ENCODE measurements at regions not wholly inside any gene's neighbourhood (a gene's known extent, or its start where the extent isn't known, plus 50 kb on each side); places are given as distances from the start of the nearest gene placed in this dataset.
"Not testable (repeated sequence)": the region's sequence is repeated elsewhere in the genome, so short reads cannot be mapped to it uniquely, and the experiment has no call there.

DNA sequence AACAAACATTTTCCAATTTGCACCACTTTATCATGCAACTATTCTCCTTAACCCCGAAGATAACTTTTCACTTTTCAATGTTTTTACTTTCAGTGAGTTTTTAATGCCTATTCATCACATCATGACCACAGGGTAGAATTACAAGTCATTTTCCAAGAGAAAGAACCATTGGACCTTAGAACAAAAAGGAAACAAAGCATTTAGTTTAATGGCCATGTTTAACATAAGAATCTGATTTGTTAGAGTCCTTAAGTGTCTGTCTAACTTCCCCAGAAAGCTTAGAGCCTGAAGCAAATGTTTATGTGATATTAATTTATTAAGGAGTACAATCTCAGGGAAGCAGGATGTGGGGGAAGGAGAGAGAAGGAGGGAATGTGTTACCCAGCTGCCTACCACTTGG, 325.8 kb upstream of the RIOK2 start:
- TF ChIP-seq CTCF (IDR thresholded peaks at IDR 0.05; ENCODE audit: unreplicated experiment): no peak
- POLR2A ChIA-PET: no interaction called here
- CTCF ChIA-PET: no interaction called here
- Mint-ChIP-seq H3K27ac (ENCODE audit: low read depth, unreplicated experiment) (no peak overlapping the region), H3K36me3 (ENCODE audit: insufficient read depth, unreplicated experiment) (no peaks in the 10 kb centered on the region), H3K4me3 (ENCODE audit: unreplicated experiment) (no peak overlapping the region), H3K9me3 (ENCODE audit: unreplicated experiment) (no peaks in the 10 kb centered on the region), H3K4me1 (ENCODE audit: insufficient read depth, unreplicated experiment) (no peaks in the 10 kb centered on the region), H3K27me3 (ENCODE audit: insufficient read depth, unreplicated experiment) (no peaks in the 10 kb centered on the region)
- no peak for DNase-seq (ENCODE audit: unreplicated experiment)
- intact Hi-C loops (cut with micrococcal nuclease): no loop called here
- no TSS peak for BruUV-seq (replicated peaks)

- H3K27me3 Mint-ChIP-seq (ENCODE audit: insufficient read depth, unreplicated experiment); POLR2A ChIA-PET; intact Hi-C loops (cut with micrococcal nuclease); H3K4me1 Mint-ChIP-seq (ENCODE audit: insufficient read depth, unreplicated experiment); H3K9me3 Mint-ChIP-seq (ENCODE audit: unreplicated experiment); BruUV-seq (replicated peaks); H3K36me3 Mint-ChIP-seq (ENCODE audit: insufficient read depth, unreplicated experiment); H3K27ac Mint-ChIP-seq (ENCODE audit: low read depth, unreplicated experiment); CTCF ChIA-PET; H3K4me3 Mint-ChIP-seq (ENCODE audit: unreplicated experiment); DNase-seq (ENCODE audit: unreplicated experiment): not testable (repeated sequence)
Measured at GRCh38 chr5:97519565-97519964, 336.5 kb upstream of the RIOK2 start.

DNA sequence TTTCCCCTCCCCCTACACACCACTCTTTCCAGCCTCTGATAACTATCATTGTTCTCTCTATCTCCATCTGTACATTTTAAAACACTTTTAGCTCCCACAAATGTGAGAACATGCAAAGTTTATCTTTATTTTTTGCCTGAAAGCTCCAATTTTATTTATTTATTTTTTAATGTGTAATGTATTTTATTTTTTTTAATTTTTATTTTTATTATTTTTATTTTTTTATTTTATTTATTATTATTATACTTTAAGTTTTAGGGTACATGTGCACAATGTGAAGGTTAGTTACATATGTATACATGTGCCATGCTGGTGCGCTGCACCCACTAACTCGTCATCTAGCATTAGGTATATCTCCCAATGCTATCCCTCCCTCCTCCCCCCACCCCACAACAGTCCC, 340.3 kb upstream of the RIOK2 start:
- DNase-seq (ENCODE audit: unreplicated experiment); intact Hi-C loops (cut with micrococcal nuclease); H3K4me1 Mint-ChIP-seq (ENCODE audit: insufficient read depth, unreplicated experiment); H3K4me3 Mint-ChIP-seq (ENCODE audit: unreplicated experiment); BruUV-seq (replicated peaks); H3K27ac Mint-ChIP-seq (ENCODE audit: low read depth, unreplicated experiment); POLR2A ChIA-PET; H3K9me3 Mint-ChIP-seq (ENCODE audit: unreplicated experiment); H3K27me3 Mint-ChIP-seq (ENCODE audit: insufficient read depth, unreplicated experiment); H3K36me3 Mint-ChIP-seq (ENCODE audit: insufficient read depth, unreplicated experiment): not testable (repeated sequence)
- CTCF ChIA-PET: interaction anchor here (3.5 kb wide), 1 partner anchor 11 kb away, joined by 24 read pairs; no protein-coding TSS in a partner anchor

DNA sequence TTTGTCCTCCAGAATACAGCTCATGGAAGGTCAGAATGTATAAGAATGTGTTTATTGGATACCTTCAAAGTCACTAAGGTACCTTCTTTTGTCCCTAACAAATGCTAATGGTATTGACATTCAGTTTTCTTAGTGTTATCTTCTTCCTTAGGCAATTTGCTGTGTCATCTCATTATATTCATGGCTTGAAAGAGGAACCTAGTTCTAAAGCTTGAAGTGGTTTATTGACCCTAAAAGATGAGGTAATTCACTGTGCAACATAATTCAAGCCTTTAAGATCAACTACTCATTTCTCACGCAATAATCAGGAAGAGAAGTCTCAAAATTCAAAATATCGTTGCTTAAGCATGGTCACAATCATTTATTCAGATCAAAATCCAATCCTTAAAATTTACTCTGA, 342.7 kb upstream of the RIOK2 start:
- no peak overlapping the region for H3K27ac Mint-ChIP-seq (ENCODE audit: low read depth, unreplicated experiment)
- H3K27me3 Mint-ChIP-seq (ENCODE audit: insufficient read depth, unreplicated experiment): no peaks in the 10 kb centered on the region
- no peak for DNase-seq (ENCODE audit: unreplicated experiment)
- ChIA-PET POLR2A (interaction anchor here (0.5 to 1.2 kb wide), 2 partner anchors 35 to 71 kb away, joined by 3 to 4 read pairs; no protein-coding TSS in a partner anchor), CTCF (interaction anchor here (0.6 to 0.7 kb wide), 3 partner anchors 8 to 577 kb away, joined by 3 read pairs; no protein-coding TSS in a partner anchor)
- H3K4me1 Mint-ChIP-seq (ENCODE audit: insufficient read depth, unreplicated experiment): peaks cover 13% of the 10 kb centered on the region
- BruUV-seq (replicated peaks): no TSS peak
- TF ChIP-seq CTCF (IDR thresholded peaks at IDR 0.05; ENCODE audit: unreplicated experiment): no peak
- no peak overlapping the region for H3K4me3 Mint-ChIP-seq (ENCODE audit: unreplicated experiment)
- H3K36me3 Mint-ChIP-seq (ENCODE audit: insufficient read depth, unreplicated experiment): no peaks in the 10 kb centered on the region
- no peaks in the 10 kb centered on the region for H3K9me3 Mint-ChIP-seq (ENCODE audit: unreplicated experiment)
- intact Hi-C loops (cut with micrococcal nuclease): no loop called here

DNA sequence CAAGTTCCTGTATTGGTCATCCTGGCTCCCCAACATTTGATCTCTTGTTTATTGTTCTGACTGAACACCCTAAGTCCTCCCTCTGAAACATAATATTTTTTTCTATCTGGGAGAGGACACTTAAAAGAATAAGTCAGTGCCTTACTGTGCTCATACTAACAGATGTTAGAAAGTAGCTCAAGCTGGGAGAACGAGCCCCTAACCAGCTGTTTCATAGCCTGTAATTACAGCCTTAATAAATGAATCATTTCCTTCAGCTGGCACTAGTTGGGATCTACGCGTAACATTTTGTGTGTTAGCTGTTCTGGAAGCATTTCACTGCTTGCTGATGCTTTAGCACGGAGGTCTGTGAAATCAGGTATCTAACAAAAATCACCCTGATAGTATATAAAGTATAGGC, 345.9 kb upstream of the RIOK2 start:
- Mint-ChIP-seq H3K4me3 (ENCODE audit: unreplicated experiment) (no peak overlapping the region), H3K27me3 (ENCODE audit: insufficient read depth, unreplicated experiment) (no peaks in the 10 kb centered on the region), H3K27ac (ENCODE audit: low read depth, unreplicated experiment) (no peak overlapping the region), H3K9me3 (ENCODE audit: unreplicated experiment) (no peaks in the 10 kb centered on the region), H3K4me1 (ENCODE audit: insufficient read depth, unreplicated experiment) (peaks cover 17% of the 10 kb centered on the region), H3K36me3 (ENCODE audit: insufficient read depth, unreplicated experiment) (no peaks in the 10 kb centered on the region)
- no TSS peak for BruUV-seq (replicated peaks)
- TF ChIP-seq CTCF (IDR thresholded peaks at IDR 0.05; ENCODE audit: unreplicated experiment): no peak
- POLR2A ChIA-PET: interaction anchor here (1.0 kb wide), 1 partner anchor 273 kb away, joined by 6 read pairs; no protein-coding TSS in a partner anchor
- peak; percentile 36 for DNase-seq (ENCODE audit: unreplicated experiment)
- intact Hi-C loops (cut with micrococcal nuclease): loop anchor here (1.0 kb wide), 1 partner anchor 100 kb away; no protein-coding TSS in a partner anchor
- CTCF ChIA-PET: interaction anchor here (0.6 to 1.4 kb wide), 8 partner anchors 23 to 1303 kb away, joined by 3 to 5 read pairs (median 3); no protein-coding TSS in a partner anchor
